ENCODE measurements at regions not wholly inside any gene's neighbourhood (a gene's known extent, or its start where the extent isn't known, plus 50 kb on each side); places are given as distances from the start of the nearest gene placed in this dataset.

DNA sequence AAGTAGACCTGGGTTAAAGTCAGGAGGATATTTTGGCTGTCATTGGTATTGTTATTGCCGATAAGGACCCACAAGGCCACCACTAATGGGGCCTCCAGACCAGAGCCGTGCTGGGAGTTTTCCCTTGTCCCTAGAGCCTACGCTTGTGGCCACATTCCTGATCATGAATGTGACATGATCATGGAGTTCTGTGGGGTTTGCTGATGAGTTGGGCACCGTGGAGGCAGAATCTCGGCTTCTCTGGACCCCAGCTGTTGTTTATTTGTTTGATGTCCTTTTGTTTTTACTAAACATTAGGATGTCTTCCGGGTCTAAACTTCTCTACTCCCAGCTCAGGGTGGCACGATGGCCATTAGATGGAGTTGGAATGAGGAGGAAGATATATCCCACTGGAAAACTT is 74.9 kb upstream of the TMPRSS2 start:
- DNase-seq (ENCODE audit: low spot score) (no peak), ATAC-seq (ENCODE audit: low FRiP score) (no peak)
- no peak for TF ChIP-seq CTCF (IDR thresholded peaks at IDR 0.05)

DNA sequence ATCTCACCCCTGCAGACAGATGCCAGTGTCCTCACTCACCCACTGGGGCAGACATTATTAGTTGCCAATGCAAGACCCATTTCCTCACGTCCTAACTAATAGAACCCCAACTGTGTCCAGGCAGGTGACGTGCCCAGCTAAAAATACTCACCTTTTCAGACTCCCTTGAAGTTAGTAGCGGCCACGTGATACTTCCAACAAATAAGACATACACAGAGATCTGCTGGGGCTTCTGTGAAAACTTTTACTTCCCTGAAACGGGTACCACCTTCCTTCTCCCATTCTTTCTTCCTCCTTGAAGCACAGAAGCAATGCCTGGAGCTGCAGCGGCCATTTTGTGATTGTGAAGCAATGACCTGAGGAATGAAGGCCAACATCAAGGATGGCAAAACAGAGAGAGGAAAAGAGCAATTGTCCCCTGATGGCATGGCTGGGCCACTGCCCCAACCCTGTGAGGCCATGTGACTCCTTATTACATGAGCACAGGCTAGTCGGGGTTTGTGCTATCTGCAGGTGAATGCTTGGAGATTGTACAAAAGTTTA is 74.4 kb upstream of the TMPRSS2 start:
- TF ChIP-seq CTCF (IDR thresholded peaks at IDR 0.05), result no peak
- ATAC-seq (ENCODE audit: low FRiP score) (no peak), DNase-seq (ENCODE audit: low spot score) (no peak)

- no peak for TF ChIP-seq CTCF (IDR thresholded peaks at IDR 0.05)
- DNase-seq (ENCODE audit: low spot score) (no peak), ATAC-seq (ENCODE audit: low FRiP score) (no peak)
These were observed 73.8 kb upstream of the TMPRSS2 start for GRCh38 chr21:41581592-41582228.

DNA sequence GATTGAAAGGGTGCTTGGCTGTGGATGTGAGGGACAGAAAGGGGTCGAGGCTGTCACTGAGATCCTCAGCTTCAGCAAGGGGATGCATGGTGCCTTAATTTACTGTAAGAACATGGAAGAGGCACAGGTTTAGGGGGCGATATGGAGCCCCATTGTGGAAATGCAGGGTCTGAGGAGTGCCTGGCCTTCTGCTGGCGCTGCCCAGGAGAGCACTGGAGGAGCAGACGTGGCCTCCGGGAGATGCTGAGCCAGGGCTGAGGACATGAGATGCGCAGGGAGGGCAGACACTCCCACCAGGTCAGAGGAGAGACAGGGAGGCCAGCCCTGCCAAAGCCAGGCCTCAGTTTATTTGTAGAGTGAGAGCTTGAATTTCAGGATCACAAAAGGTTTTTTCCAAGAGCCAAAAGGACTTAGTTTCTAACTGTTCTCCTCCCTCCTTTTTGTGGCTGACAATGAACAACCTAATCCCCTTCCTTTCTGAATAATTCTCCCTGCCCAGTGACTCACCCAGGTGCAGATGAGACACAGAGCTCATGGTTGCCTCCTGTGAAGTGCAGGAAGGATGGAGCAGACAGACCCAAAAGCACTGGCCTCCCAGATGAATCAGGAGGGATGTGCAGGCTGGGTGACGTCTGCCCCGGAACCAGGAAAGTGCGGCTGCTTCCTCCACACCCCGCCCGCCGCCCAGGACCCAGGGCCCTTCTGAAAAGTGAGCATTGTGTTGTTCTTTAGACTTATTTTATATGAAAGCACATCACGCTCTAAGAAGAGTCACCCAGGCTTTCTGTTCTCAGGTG is 73.0 kb upstream of the TMPRSS2 start:
- TF ChIP-seq CTCF (IDR thresholded peaks at IDR 0.05), result no peak
- no peak for DNase-seq (ENCODE audit: low spot score)
- ATAC-seq (ENCODE audit: low FRiP score), result no peak

GRCh38 chr21:41579692-41580091 is 71.7 kb upstream of the TMPRSS2 start:
- no peak for ATAC-seq (ENCODE audit: low FRiP score)
- TF ChIP-seq CTCF (IDR thresholded peaks at IDR 0.05), result no peak

DNA sequence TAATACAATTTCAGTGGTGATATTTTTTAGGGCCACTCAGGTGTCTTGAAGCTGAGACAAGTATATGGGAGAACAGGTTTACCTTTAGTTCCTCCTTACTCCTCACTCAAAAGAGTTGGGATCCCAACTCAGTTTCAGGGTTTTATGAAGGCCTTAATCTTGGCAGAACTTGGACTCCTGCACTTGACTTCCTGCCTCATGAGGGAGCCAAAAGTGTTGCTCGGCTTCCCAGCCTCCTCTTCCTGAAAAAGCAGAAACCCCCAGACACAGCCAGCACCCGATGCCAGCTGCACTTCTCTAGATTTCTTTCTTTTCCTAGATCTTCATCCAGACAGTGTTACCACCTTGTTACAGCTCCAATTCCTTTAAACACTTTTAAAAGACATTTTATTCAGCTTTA is 70.8 kb upstream of the TMPRSS2 start:
- TF ChIP-seq CTCF (IDR thresholded peaks at IDR 0.05), result no peak
- no peak for ATAC-seq (ENCODE audit: low FRiP score)

More at GRCh38 chr21:41579692-41580091, 71.7 kb upstream of the TMPRSS2 start:
- DNase-seq (ENCODE audit: low spot score), result no peak

More for the DNA sequence above, 70.8 kb upstream of the TMPRSS2 start:
- no peak for DNase-seq (ENCODE audit: low spot score)

All from omental fat pad (tissue), 3 donors.